NOMO-1 treated with dmso at 0.1 percent for 144 hours (cell line): ENCODE measurements at regions not wholly inside any gene's neighbourhood (a gene's known extent, or its start where the extent isn't known, plus 50 kb on each side); places are given as distances from the start of the nearest gene placed in this dataset.
A peak's percentile ranks its signal among the peaks of the same experiment; 100 is the strongest.
"Not testable (repeated sequence)": the region's sequence is repeated elsewhere in the genome, so short reads cannot be mapped to it uniquely, and the experiment has no call there.

Experiments used
- DNase-seq: peaks from one replicate; lab custom pipeline; 2025; ENCODE audit not compliant: unreplicated experiment; lab: John Stamatoyannopoulos, UW

GRCh38 chr2:2620604-2621003 is 289.5 kb upstream of the MYT1L start:
- DNase-seq, result no peak

GRCh38 chr2:2619995-2620394 is 288.9 kb upstream of the MYT1L start:
- no peak for DNase-seq

GRCh38 chr2:2614452-2614851 is 283.4 kb upstream of the MYT1L start:
- no peak for DNase-seq

GRCh38 chr2:2613279-2614199 is 282.5 kb upstream of the MYT1L start:
- peak; percentile 26 for DNase-seq

GRCh38 chr2:2610751-2611150 is 279.7 kb upstream of the MYT1L start:
- no peak for DNase-seq

GRCh38 chr2:2600366-2600765 is 269.3 kb upstream of the MYT1L start:
- no peak for DNase-seq

- no peak for DNase-seq
Measured at GRCh38 chr2:2599441-2599840, 268.4 kb upstream of the MYT1L start.

GRCh38 chr2:2597712-2598111 is 266.6 kb upstream of the MYT1L start:
- DNase-seq, result no peak

GRCh38 chr2:2591542-2591940 is 260.5 kb upstream of the MYT1L start:
- DNase-seq, result no peak

GRCh38 chr2:2590841-2591541 is 259.9 kb upstream of the MYT1L start:
- no peak for DNase-seq

- DNase-seq, result no peak
Measured at GRCh38 chr2:2590141-2590540, 259.1 kb upstream of the MYT1L start.

- DNase-seq, result no peak
Measured at GRCh38 chr2:2588777-2589176, 257.7 kb upstream of the MYT1L start.

- no peak for DNase-seq
Measured at GRCh38 chr2:2587354-2587753, 256.3 kb upstream of the MYT1L start.

GRCh38 chr2:2586931-2587330 is 255.9 kb upstream of the MYT1L start:
- DNase-seq, result no peak

GRCh38 chr2:2586068-2586776 is 255.1 kb upstream of the MYT1L start:
- DNase-seq, result no peak

- DNase-seq, result no peak
Measured at GRCh38 chr2:2582998-2583545, 252.0 kb upstream of the MYT1L start.

- DNase-seq, result no peak
Measured at GRCh38 chr2:2581331-2582159, 250.5 kb upstream of the MYT1L start.

GRCh38 chr2:2580841-2581240 is 249.8 kb upstream of the MYT1L start:
- not testable (repeated sequence) for DNase-seq

- DNase-seq, result no peak
Measured at GRCh38 chr2:2580341-2580740, 249.3 kb upstream of the MYT1L start.

GRCh38 chr2:2579814-2580213 is 248.7 kb upstream of the MYT1L start:
- DNase-seq, result no peak
